Kidney epithelial cell (primary cell): ENCODE measurements at regions not wholly inside any gene's neighbourhood (a gene's known extent, or its start where the extent isn't known, plus 50 kb on each side); places are given as distances from the start of the nearest gene placed in this dataset.

Experiments
- DNase-seq: peaks from one replicate; pipeline ENCODE4 v3.0.0-alpha.2; 2010; ENCODE audit warnings: low read depth
- H3K27me3 ChIP-seq: 2 replicates; pipeline ENCODE4 v1.6.0; 2011; ENCODE audit warnings: low read length; ENCODE audit not compliant: control insufficient read depth, insufficient read depth
- H3K36me3 ChIP-seq: 2 replicates; pipeline ENCODE4 v1.5.1; 2011; ENCODE audit warnings: low read length; ENCODE audit not compliant: control insufficient read depth, insufficient read depth
- H3K4me3 ChIP-seq: 2 replicates; pipeline ENCODE4 v1.5.1; 2011; ENCODE audit warnings: low read depth, mild to moderate bottlenecking, control low read depth, low read length
- CTCF ChIP-seq: IDR thresholded peaks from 2 replicates; pipeline ENCODE4 v1.5.1; 2011; ENCODE audit warnings: mild to moderate bottlenecking, moderate library complexity, low read length, control low read depth, inconsistent platforms; ENCODE audit not compliant: insufficient read depth, poor library complexity, severe bottlenecking

GRCh38 chr20:22819112-22819511 lies 216.0 kb upstream of the SSTR4 start:
- TF ChIP-seq CTCF: no peak
- Histone ChIP-seq H3K27me3 (no peaks in the 10 kb centered on the region), H3K36me3 (no peaks in the 10 kb centered on the region), H3K4me3 (no peak overlapping the region)
- no peak for DNase-seq

- H3K4me3 ChIP-seq: no peak overlapping the region
- H3K36me3 ChIP-seq: no peaks in the 10 kb centered on the region
- TF ChIP-seq CTCF: no peak
- no peak for DNase-seq
- no peaks in the 10 kb centered on the region for H3K27me3 ChIP-seq
Measured at GRCh38 chr20:22819784-22820183, 215.3 kb upstream of the SSTR4 start.

GRCh38 chr20:22821081-22821727 lies 213.9 kb upstream of the SSTR4 start:
- no peak for DNase-seq
- H3K27me3 ChIP-seq: no peaks in the 10 kb centered on the region
- no peak overlapping the region for H3K4me3 ChIP-seq
- no peak for TF ChIP-seq CTCF
- no peaks in the 10 kb centered on the region for H3K36me3 ChIP-seq

GRCh38 chr20:22821796-22822195 lies 213.3 kb upstream of the SSTR4 start:
- H3K4me3 ChIP-seq: no peak overlapping the region
- TF ChIP-seq CTCF: no peak
- no peaks in the 10 kb centered on the region for H3K36me3 ChIP-seq
- H3K27me3 ChIP-seq: no peaks in the 10 kb centered on the region
- DNase-seq: no peak

GRCh38 chr20:22823119-22823518 lies 212.0 kb upstream of the SSTR4 start:
- no peak overlapping the region for H3K4me3 ChIP-seq
- DNase-seq: no peak
- H3K36me3 ChIP-seq: no peaks in the 10 kb centered on the region
- no peak for TF ChIP-seq CTCF
- no peaks in the 10 kb centered on the region for H3K27me3 ChIP-seq

- TF ChIP-seq CTCF: no peak
- Histone ChIP-seq H3K4me3 (no peak overlapping the region), H3K27me3 (no peaks in the 10 kb centered on the region), H3K36me3 (no peaks in the 10 kb centered on the region)
- DNase-seq: no peak
Measured at GRCh38 chr20:22824077-22824476, 211.0 kb upstream of the SSTR4 start.
